ENCODE measurements at regions not wholly inside any gene's neighbourhood (a gene's known extent, or its start where the extent isn't known, plus 50 kb on each side); places are given as distances from the start of the nearest gene placed in this dataset.

DNA sequence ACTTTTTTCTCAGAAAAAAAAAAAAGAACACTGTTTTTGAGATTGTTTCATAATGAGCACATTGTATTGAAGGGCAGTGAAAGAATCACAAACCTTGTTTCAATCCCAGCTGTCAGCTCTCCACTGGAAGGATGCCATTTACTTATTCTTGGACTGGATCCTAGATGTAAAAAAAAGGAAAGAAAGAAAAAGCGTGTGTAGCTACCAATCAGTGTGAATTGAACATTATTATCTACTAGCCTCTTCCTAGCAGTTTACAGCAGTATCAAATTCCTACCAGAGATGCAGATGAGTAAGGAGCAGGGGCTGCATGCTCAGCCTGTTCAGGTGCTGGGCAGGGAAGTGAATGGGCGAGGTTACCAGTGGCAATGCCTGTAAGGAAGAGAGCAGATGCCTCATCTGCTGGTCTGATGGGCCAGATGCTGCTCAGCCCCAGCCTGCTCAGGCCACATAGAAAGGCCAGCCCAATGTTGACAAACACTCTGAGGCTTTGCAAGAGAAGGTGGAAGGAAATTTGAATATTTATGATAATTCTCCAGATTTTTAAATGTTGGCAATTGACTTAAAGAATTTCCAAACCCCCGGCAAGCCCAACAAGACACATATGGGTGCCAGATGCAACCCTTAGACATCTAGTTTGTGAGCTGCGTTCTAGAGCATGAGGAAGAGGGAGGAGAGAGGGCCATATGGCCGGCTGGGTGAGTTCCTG is 189.5 kb downstream of the IBTK start:
- Histone ChIP-seq H2BK5ac (ENCODE audit: low read depth, low read length, poor library complexity, severe bottlenecking) (no peak overlapping the region), H3K36me3 (ENCODE audit: control insufficient read depth in 1 of 2, insufficient read depth in 2 of 2, low read depth in 1 of 2, low read length in 2 of 2) (no peaks in the 10 kb centered on the region), H2AFZ (ENCODE audit: low read depth, low read length) (peak overlapping the region; percentile 49), H3K18ac (ENCODE audit: low read depth in 1 of 2, low read length in 2 of 2) (no peak overlapping the region), H3K23ac (ENCODE audit: low read length in 2 of 2) (no peak overlapping the region), H4K91ac (ENCODE audit: low read length) (no peak overlapping the region), H4K8ac (ENCODE audit: low read length) (no peak overlapping the region), H3K4me2 (ENCODE audit: low read length, poor library complexity, severe bottlenecking) (no peak overlapping the region), H2BK120ac (ENCODE audit: low read depth, low read length) (no peak overlapping the region), H3K4me3 (ENCODE audit: insufficient read depth in 1 of 2, low read depth in 1 of 2, low read length in 2 of 2) (no peak overlapping the region), H3K79me1 (replicated peaks; ENCODE audit: low read length, poor library complexity, severe bottlenecking) (no peaks in the 10 kb centered on the region), H3K27me3 (ENCODE audit: control insufficient read depth in 1 of 2, insufficient read depth in 1 of 2, low read length in 2 of 2) (no peaks in the 10 kb centered on the region), H2AK5ac (ENCODE audit: low read length, severe bottlenecking) (no peak overlapping the region), H3K27ac (ENCODE audit: low read length, poor library complexity, severe bottlenecking) (no peak overlapping the region), H2BK12ac (ENCODE audit: low read length in 2 of 2) (peak overlapping the region in 1 of 2 experiments; percentile 66), H3K4me1 (ENCODE audit: control insufficient read depth, insufficient read depth, low read depth, low read length) (no peaks in the 10 kb centered on the region), H3K9ac (ENCODE audit: low read length) (peak overlapping the region; percentile 31), H3K4ac (ENCODE audit: low read depth in 1 of 2, low read length in 2 of 2) (peak overlapping the region in 1 of 2 experiments; percentile 53), H3K9me3 (ENCODE audit: control insufficient read depth, low read length) (no peaks in the 10 kb centered on the region), H3K14ac (ENCODE audit: low read length in 2 of 2) (no peak overlapping the region), H2BK15ac (ENCODE audit: low read depth, poor library complexity, severe bottlenecking) (no peak overlapping the region)
- no peak for DNase-seq
- WGBS: 72% methylated on average over 3 of the region's 5 CpGs

- Histone ChIP-seq H4K91ac (ENCODE audit: low read length) (no peak overlapping the region), H3K9me3 (ENCODE audit: control insufficient read depth, low read length) (no peaks in the 10 kb centered on the region), H3K4me3 (ENCODE audit: insufficient read depth in 1 of 2, low read depth in 1 of 2, low read length in 2 of 2) (no peak overlapping the region), H3K4me2 (ENCODE audit: low read length, poor library complexity, severe bottlenecking) (no peak overlapping the region), H2BK120ac (ENCODE audit: low read depth, low read length) (no peak overlapping the region), H3K14ac (ENCODE audit: low read length in 2 of 2) (no peak overlapping the region), H2AK5ac (ENCODE audit: low read length, severe bottlenecking) (no peak overlapping the region), H3K27me3 (ENCODE audit: control insufficient read depth in 1 of 2, insufficient read depth in 1 of 2, low read length in 2 of 2) (no peaks in the 10 kb centered on the region), H3K4ac (ENCODE audit: low read depth in 1 of 2, low read length in 2 of 2) (no peak overlapping the region), H2BK15ac (ENCODE audit: low read depth, poor library complexity, severe bottlenecking) (no peak overlapping the region), H4K8ac (ENCODE audit: low read length) (no peak overlapping the region), H2BK5ac (ENCODE audit: low read depth, low read length, poor library complexity, severe bottlenecking) (no peak overlapping the region), H2BK12ac (ENCODE audit: low read length in 2 of 2) (no peak overlapping the region), H3K23ac (ENCODE audit: low read length in 2 of 2) (no peak overlapping the region), H3K18ac (ENCODE audit: low read depth in 1 of 2, low read length in 2 of 2) (no peak overlapping the region), H3K27ac (ENCODE audit: low read length, poor library complexity, severe bottlenecking) (no peak overlapping the region), H3K79me1 (replicated peaks; ENCODE audit: low read length, poor library complexity, severe bottlenecking) (no peaks in the 10 kb centered on the region), H3K36me3 (ENCODE audit: control insufficient read depth in 1 of 2, insufficient read depth in 2 of 2, low read depth in 1 of 2, low read length in 2 of 2) (no peaks in the 10 kb centered on the region), H3K4me1 (ENCODE audit: control insufficient read depth, insufficient read depth, low read depth, low read length) (no peaks in the 10 kb centered on the region), H3K9ac (ENCODE audit: low read length) (no peak overlapping the region), H2AFZ (ENCODE audit: low read depth, low read length) (no peak overlapping the region)
- WGBS: 70% methylated on average over 1 of the region's 1 CpG
- no peak for DNase-seq
Measured at GRCh38 chr6:82056567-82056966, 191.0 kb downstream of the IBTK start.

DNA sequence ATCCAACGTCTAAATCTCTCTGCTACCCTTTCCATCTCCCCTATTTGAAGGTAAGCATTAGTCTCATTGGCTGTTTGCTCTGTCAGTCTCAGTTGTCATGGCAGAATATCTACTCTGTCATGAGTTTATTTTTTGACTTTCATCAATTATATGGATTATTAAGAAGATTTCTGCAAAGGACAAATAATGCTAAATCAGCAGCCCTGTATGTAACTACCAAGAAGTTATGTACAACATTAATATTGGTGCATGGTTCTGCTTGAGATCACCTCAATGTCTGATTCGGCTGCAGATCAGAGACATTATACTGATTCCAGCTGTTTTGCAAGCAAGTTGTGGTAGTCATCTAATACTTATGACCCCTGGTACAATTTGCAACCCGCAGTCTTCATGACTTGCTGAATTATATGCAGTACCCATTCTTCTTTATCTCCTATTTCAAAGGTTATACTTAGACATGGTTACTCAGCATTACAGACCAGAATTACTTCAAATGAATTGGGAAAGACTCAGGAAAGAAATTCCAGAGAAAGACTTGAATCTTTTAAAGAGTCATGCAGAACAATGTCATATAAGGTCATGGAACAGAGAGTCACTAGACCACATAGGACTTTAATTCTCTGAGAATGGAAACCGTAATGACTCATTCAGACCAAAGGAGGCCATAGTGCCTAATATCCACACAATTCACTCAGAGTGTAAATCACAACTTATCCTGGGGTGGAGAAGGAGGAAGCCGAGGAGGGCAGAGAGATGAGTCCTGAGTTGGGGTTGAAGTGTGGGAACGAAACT is 201.4 kb downstream of the IBTK start:
- Histone ChIP-seq H2BK15ac (ENCODE audit: low read depth, poor library complexity, severe bottlenecking) (no peak overlapping the region), H4K8ac (ENCODE audit: low read length) (no peak overlapping the region), H2AFZ (ENCODE audit: low read depth, low read length) (peak overlapping the region; percentile 29), H2BK12ac (ENCODE audit: low read length in 2 of 2) (no peak overlapping the region), H3K36me3 (ENCODE audit: control insufficient read depth in 1 of 2, insufficient read depth in 2 of 2, low read depth in 1 of 2, low read length in 2 of 2) (no peaks in the 10 kb centered on the region), H3K18ac (ENCODE audit: low read depth in 1 of 2, low read length in 2 of 2) (no peak overlapping the region), H3K27me3 (ENCODE audit: control insufficient read depth in 1 of 2, insufficient read depth in 1 of 2, low read length in 2 of 2) (no peaks in the 10 kb centered on the region), H3K9ac (ENCODE audit: low read length) (peak overlapping the region; percentile 42), H3K4me3 (ENCODE audit: insufficient read depth in 1 of 2, low read depth in 1 of 2, low read length in 2 of 2) (no peak overlapping the region), H3K4me1 (ENCODE audit: control insufficient read depth, insufficient read depth, low read depth, low read length) (no peaks in the 10 kb centered on the region), H2BK120ac (ENCODE audit: low read depth, low read length) (no peak overlapping the region), H3K14ac (ENCODE audit: low read length in 2 of 2) (no peak overlapping the region), H3K27ac (ENCODE audit: low read length, poor library complexity, severe bottlenecking) (no peak overlapping the region), H3K4me2 (ENCODE audit: low read length, poor library complexity, severe bottlenecking) (no peak overlapping the region), H3K23ac (ENCODE audit: low read length in 2 of 2) (no peak overlapping the region), H2AK5ac (ENCODE audit: low read length, severe bottlenecking) (no peak overlapping the region), H3K9me3 (ENCODE audit: control insufficient read depth, low read length) (no peaks in the 10 kb centered on the region), H3K4ac (ENCODE audit: low read depth in 1 of 2, low read length in 2 of 2) (no peak overlapping the region), H4K91ac (ENCODE audit: low read length) (no peak overlapping the region), H3K79me1 (replicated peaks; ENCODE audit: low read length, poor library complexity, severe bottlenecking) (no peaks in the 10 kb centered on the region), H2BK5ac (ENCODE audit: low read depth, low read length, poor library complexity, severe bottlenecking) (no peak overlapping the region)
- peak; percentile 89 for DNase-seq
- 72% methylated on average over 2 of the region's 6 CpGs for WGBS

GRCh38 chr6:82040405-82041221 is 206.9 kb downstream of the IBTK start:
- H3K4me1 ChIP-seq (ENCODE audit: control insufficient read depth, insufficient read depth, low read depth, low read length): peaks cover 3% of the 10 kb centered on the region
- H4K8ac ChIP-seq (ENCODE audit: low read length): peak overlapping the region; percentile 95
- H2BK5ac ChIP-seq (ENCODE audit: low read depth, low read length, poor library complexity, severe bottlenecking): no peak overlapping the region
- H3K27ac ChIP-seq (ENCODE audit: low read length, poor library complexity, severe bottlenecking): no peak overlapping the region
- H2BK12ac ChIP-seq (ENCODE audit: low read length in 2 of 2): peak overlapping the region; percentile 81 to 97
- H2BK15ac ChIP-seq (ENCODE audit: low read depth, poor library complexity, severe bottlenecking): no peak overlapping the region
- no peaks in the 10 kb centered on the region for H3K36me3 ChIP-seq (ENCODE audit: control insufficient read depth in 1 of 2, insufficient read depth in 2 of 2, low read depth in 1 of 2, low read length in 2 of 2)
- no peaks in the 10 kb centered on the region for H3K27me3 ChIP-seq (ENCODE audit: control insufficient read depth in 1 of 2, insufficient read depth in 1 of 2, low read length in 2 of 2)
- no peak overlapping the region for H3K4me2 ChIP-seq (ENCODE audit: low read length, poor library complexity, severe bottlenecking)
- peak overlapping the region; percentile 83 to 86 for H3K18ac ChIP-seq (ENCODE audit: low read depth in 1 of 2, low read length in 2 of 2)
- H3K4ac ChIP-seq (ENCODE audit: low read depth in 1 of 2, low read length in 2 of 2): no peak overlapping the region
- no peak overlapping the region for H3K14ac ChIP-seq (ENCODE audit: low read length in 2 of 2)
- H3K9me3 ChIP-seq (ENCODE audit: control insufficient read depth, low read length): no peaks in the 10 kb centered on the region
- DNase-seq: peak; percentile 66
- H3K4me3 ChIP-seq (ENCODE audit: insufficient read depth in 1 of 2, low read depth in 1 of 2, low read length in 2 of 2): no peak overlapping the region
- no peaks in the 10 kb centered on the region for H3K79me1 ChIP-seq (replicated peaks; ENCODE audit: low read length, poor library complexity, severe bottlenecking)
- peak overlapping the region; percentile 82 for H4K91ac ChIP-seq (ENCODE audit: low read length)
- peak overlapping the region; percentile 63 for H3K9ac ChIP-seq (ENCODE audit: low read length)
- H2AK5ac ChIP-seq (ENCODE audit: low read length, severe bottlenecking): no peak overlapping the region
- WGBS: 96% methylated on average over 2 of the region's 4 CpGs
- H3K23ac ChIP-seq (ENCODE audit: low read length in 2 of 2): no peak overlapping the region
- peak overlapping the region; percentile 52 for H2BK120ac ChIP-seq (ENCODE audit: low read depth, low read length)
- H2AFZ ChIP-seq (ENCODE audit: low read depth, low read length): no peak overlapping the region

Measured in mesenchymal stem cell (in vitro differentiated cells and primary cell).